HFFc6 (cell line): ENCODE measurements at regions not wholly inside any gene's neighbourhood (a gene's known extent, or its start where the extent isn't known, plus 50 kb on each side); places are given as distances from the start of the nearest gene placed in this dataset.
"Not testable (repeated sequence)": the region's sequence is repeated elsewhere in the genome, so short reads cannot be mapped to it uniquely, and the experiment has no call there.

Source experiments
- DNase-seq: peaks from one replicate; pipeline ENCODE4 v3.0.0-alpha.2; 2018
- H3K27ac Mint-ChIP-seq: 2 replicates; pipeline ENCODE4 v1.8.0; 2020; ENCODE audit warnings: mild to moderate bottlenecking, mixed read lengths
- H3K27me3 Mint-ChIP-seq: 2 replicates; pipeline ENCODE4 v1.8.0; 2021; ENCODE audit warnings: mild to moderate bottlenecking, moderate library complexity, mixed read lengths; ENCODE audit not compliant: insufficient read depth
- H3K36me3 Mint-ChIP-seq: 2 replicates; pipeline ENCODE4 v1.8.0; 2021; ENCODE audit warnings: low read depth, mixed read lengths
- H3K4me1 Mint-ChIP-seq: 2 replicates; pipeline ENCODE4 v1.8.0; 2020; ENCODE audit warnings: low read depth, mixed read lengths
- H3K4me3 Mint-ChIP-seq: 2 replicates; pipeline ENCODE4 v1.8.0; 2020; ENCODE audit warnings: mild to moderate bottlenecking, moderate library complexity, mixed read lengths
- H3K9me3 Mint-ChIP-seq: 2 replicates; pipeline ENCODE4 v1.8.0; 2020; ENCODE audit warnings: mild to moderate bottlenecking, mixed read lengths
- TF ChIP-seq, protein P1 (sequence below): fragments of 200-600 bp; sonication (generic); IDR thresholded peaks from 2 replicates; pipeline ENCODE4 v1.5.0; 2021; ENCODE audit warnings: antibody characterized with exemption, mild to moderate bottlenecking

- Mint-ChIP-seq H3K27ac (no peak overlapping the region), H3K4me1 (peaks cover 14% of the 10 kb centered on the region), H3K9me3 (peaks cover 5% of the 10 kb centered on the region; the same call in 1 of the 2 replicates), H3K27me3 (peaks cover 7% of the 10 kb centered on the region), H3K4me3 (no peak overlapping the region), H3K36me3 (0 out of 2 replicates have a peak, but pooled peaks cover 6% of the 10 kb centered on the region)
- no peak for DNase-seq
- TF ChIP-seq, protein P1, sequence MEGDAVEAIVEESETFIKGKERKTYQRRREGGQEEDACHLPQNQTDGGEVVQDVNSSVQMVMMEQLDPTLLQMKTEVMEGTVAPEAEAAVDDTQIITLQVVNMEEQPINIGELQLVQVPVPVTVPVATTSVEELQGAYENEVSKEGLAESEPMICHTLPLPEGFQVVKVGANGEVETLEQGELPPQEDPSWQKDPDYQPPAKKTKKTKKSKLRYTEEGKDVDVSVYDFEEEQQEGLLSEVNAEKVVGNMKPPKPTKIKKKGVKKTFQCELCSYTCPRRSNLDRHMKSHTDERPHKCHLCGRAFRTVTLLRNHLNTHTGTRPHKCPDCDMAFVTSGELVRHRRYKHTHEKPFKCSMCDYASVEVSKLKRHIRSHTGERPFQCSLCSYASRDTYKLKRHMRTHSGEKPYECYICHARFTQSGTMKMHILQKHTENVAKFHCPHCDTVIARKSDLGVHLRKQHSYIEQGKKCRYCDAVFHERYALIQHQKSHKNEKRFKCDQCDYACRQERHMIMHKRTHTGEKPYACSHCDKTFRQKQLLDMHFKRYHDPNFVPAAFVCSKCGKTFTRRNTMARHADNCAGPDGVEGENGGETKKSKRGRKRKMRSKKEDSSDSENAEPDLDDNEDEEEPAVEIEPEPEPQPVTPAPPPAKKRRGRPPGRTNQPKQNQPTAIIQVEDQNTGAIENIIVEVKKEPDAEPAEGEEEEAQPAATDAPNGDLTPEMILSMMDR: no peak
Measured at GRCh38 chr12:25884920-25885234, 73.6 kb upstream of the RASSF8 start.

- H3K4me3 Mint-ChIP-seq: no peak overlapping the region
- peaks cover 5% of the 10 kb centered on the region; the same call in 1 of the 2 replicates for H3K4me1 Mint-ChIP-seq
- peaks cover 7% of the 10 kb centered on the region; the same call in 1 of the 2 replicates for H3K27me3 Mint-ChIP-seq
Measured at GRCh38 chr12:25886396-25886795, 72.1 kb upstream of the RASSF8 start.

DNA sequence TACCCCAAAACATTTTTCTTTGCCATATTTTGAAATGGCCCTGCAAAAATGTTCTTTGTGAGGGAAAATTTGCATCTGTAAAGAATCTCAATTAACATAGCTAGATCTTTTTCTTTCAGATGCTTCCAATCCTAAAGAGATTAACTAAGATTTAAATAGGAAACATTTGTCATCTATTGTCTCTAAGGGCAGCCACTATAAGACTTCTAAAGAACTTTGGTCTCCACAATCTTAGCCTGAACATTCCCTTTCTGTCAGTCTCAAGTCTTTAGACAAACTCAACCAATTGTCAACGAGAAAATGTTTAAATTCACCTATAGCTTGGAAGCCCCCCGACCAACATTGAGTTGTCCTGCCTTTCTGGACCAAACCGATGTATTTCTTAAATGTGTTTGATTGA is 71.1 kb upstream of the RASSF8 start:
- Mint-ChIP-seq H3K4me1 (no peaks in the 10 kb centered on the region), H3K27me3 (peaks cover 7% of the 10 kb centered on the region; the same call in 1 of the 2 replicates), H3K4me3 (no peak overlapping the region), H3K27ac (no peak overlapping the region), H3K36me3 (0 out of 2 replicates have a peak, but pooled peaks cover 2% of the 10 kb centered on the region), H3K9me3 (peaks cover 2% of the 10 kb centered on the region; the same call in 1 of the 2 replicates)
- TF ChIP-seq, protein P1: no peak
- DNase-seq: no peak

More at GRCh38 chr12:25886396-25886795, 72.1 kb upstream of the RASSF8 start:
- Mint-ChIP-seq H3K36me3 (0 out of 2 replicates have a peak, but pooled peaks cover 6% of the 10 kb centered on the region), H3K9me3 (peaks cover 5% of the 10 kb centered on the region; the same call in 1 of the 2 replicates), H3K27ac (no peak overlapping the region)
- TF ChIP-seq, protein P1: no peak
- DNase-seq: no peak

- TF ChIP-seq, protein P1: no peak
- H3K9me3 Mint-ChIP-seq: 0 out of 2 replicates have a peak, but pooled peaks cover 4% of the 10 kb centered on the region
- H3K27ac Mint-ChIP-seq: no peak overlapping the region
- no peaks in the 10 kb centered on the region for H3K36me3 Mint-ChIP-seq
- H3K27me3 Mint-ChIP-seq: peaks cover 7% of the 10 kb centered on the region; the same call in 1 of the 2 replicates
- DNase-seq: no peak
- H3K4me1 Mint-ChIP-seq: no peaks in the 10 kb centered on the region
- no peak overlapping the region for H3K4me3 Mint-ChIP-seq
Measured at GRCh38 chr12:25889185-25889584, 69.3 kb upstream of the RASSF8 start.

- not testable (repeated sequence) for H3K4me1 Mint-ChIP-seq, H3K36me3 Mint-ChIP-seq, H3K27me3 Mint-ChIP-seq, DNase-seq, H3K27ac Mint-ChIP-seq, H3K4me3 Mint-ChIP-seq, H3K9me3 Mint-ChIP-seq
Measured at GRCh38 chr12:25891095-25891494, 67.4 kb upstream of the RASSF8 start.

DNA sequence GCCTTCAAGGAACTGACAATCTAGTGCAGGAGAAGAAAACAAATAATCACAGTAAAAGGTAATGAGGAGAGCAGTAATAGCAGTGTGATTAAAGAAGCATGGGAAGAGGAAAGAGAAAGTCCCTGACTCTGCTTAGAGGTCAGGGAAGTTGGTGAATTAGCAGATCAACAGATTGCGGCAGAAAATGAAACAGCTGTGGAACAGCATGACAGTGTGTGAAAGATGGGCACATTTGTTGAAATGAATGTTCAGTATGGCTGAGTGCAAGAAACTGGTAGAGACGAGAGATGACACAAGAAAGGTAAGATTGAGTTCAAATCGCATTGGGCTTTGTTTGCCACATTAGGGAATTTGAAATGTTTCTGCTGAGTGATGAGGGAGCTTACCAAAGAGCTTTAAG is 63.7 kb upstream of the RASSF8 start:
- Mint-ChIP-seq H3K9me3 (peaks cover 14% of the 10 kb centered on the region), H3K4me1 (no peaks in the 10 kb centered on the region), H3K27ac (no peak overlapping the region), H3K27me3 (no peaks in the 10 kb centered on the region; the same call in 1 of the 2 replicates), H3K4me3 (no peak overlapping the region), H3K36me3 (peaks cover 8% of the 10 kb centered on the region; the same call in 1 of the 2 replicates)
- DNase-seq: no peak
- TF ChIP-seq, protein P1: no peak
